ENCODE measurements at regions not wholly inside any gene's neighbourhood (a gene's known extent, or its start where the extent isn't known, plus 50 kb on each side); places are given as distances from the start of the nearest gene placed in this dataset.

DNA sequence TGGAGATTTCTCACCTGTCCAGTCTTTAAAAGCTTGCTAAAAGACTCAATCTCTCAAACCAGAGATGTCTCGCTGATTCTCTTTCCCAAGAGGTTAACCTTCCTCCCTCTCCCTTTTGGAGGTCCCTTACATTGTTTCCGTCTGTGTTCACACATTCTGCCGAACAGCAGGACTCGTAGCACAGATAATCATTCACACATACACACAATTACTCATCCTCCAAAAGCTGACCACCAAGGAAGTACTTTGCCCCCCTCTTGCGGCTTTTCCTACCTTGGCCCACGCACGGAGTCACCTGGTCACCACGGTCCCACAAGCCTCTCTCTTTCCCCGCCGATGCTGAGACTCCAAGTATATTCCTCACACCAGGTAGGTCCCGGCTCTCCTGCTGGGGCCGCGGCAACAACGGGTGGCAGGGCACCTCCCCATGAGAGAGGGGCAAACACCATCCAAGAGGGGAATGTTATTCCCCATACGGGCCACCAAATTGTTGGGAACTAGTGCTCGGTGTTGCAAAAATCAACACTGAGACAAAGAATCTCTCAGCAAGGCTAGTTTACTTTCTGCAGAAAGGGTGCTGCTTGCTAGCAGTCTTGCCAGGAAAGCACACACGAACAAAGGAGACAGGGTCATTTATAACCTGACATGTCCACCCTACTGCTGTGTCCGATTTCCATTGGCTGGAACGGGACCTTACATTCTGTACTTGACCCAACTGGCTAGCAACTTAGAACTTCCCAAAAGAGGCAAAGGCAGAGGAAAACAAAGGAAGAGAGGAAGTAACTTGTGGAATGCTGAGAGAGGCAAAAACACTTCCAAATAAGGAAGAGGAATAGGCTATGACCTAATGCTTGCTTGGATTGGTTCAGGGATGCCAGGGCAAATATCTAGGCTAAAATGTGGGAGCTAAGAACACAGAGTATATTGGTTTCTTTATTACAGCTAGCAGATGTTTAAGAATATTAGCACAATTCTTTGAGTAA, 102.1 kb upstream of the NECTIN3 start:
- TF ChIP-seq POLR2A (IDR thresholded peaks at IDR 0.05) = no peak
- TF ChIP-seq, protein P1, sequence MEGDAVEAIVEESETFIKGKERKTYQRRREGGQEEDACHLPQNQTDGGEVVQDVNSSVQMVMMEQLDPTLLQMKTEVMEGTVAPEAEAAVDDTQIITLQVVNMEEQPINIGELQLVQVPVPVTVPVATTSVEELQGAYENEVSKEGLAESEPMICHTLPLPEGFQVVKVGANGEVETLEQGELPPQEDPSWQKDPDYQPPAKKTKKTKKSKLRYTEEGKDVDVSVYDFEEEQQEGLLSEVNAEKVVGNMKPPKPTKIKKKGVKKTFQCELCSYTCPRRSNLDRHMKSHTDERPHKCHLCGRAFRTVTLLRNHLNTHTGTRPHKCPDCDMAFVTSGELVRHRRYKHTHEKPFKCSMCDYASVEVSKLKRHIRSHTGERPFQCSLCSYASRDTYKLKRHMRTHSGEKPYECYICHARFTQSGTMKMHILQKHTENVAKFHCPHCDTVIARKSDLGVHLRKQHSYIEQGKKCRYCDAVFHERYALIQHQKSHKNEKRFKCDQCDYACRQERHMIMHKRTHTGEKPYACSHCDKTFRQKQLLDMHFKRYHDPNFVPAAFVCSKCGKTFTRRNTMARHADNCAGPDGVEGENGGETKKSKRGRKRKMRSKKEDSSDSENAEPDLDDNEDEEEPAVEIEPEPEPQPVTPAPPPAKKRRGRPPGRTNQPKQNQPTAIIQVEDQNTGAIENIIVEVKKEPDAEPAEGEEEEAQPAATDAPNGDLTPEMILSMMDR (IDR thresholded peaks at IDR 0.05) = no peak
